HepG2 (cell line): ENCODE measurements at regions not wholly inside any gene's neighbourhood (a gene's known extent, or its start where the extent isn't known, plus 50 kb on each side); places are given as distances from the start of the nearest gene placed in this dataset.

Experiments
- ATAC-seq: fragments of 200-7000 bp; cut with Tn5 transposase; 3 replicates; pipeline ENCODE4 v1.9.1; 2020; ENCODE audit warnings: mild to moderate bottlenecking, moderate library complexity
- BruUV-seq: library from RNA; stranded (reverse); fragments of 400-500 nt; replicated peaks from 2 replicates; lab custom pipeline; 2021; lab: Mats Ljungman, UMichigan
- CTCF ChIA-PET: fragments of 300-600 bp; formaldehyde crosslinking; extraction: SDS; loops from one replicate; lab custom pipeline; 2021; ENCODE audit warnings: low total read pairs, inconsistent platforms, low intra/inter-chr PET ratio; lab: Yijun Ruan, JAX
- POLR2A ChIA-PET: fragments of 350-600 bp; sonication (Branson Sonifier 250); formaldehyde crosslinking; loops from one replicate; lab custom pipeline; 2020; ENCODE audit warnings: antibody characterized with exemption, inconsistent platforms; lab: Yijun Ruan, JAX
- DNase-seq: peaks from one replicate; pipeline ENCODE4 v3.0.0-alpha.2; 2015; ENCODE audit warnings: low spot score
- FAIRE-seq: peaks from 3 replicates; lab custom pipeline; 2011; peaks lifted over from hg19 to GRCh38; lab: Jason Lieb, UNC
- H2AFZ ChIP-seq: one replicate; pipeline ENCODE4 v1.6.1; 2011; ENCODE audit warnings: low read length, inconsistent platforms
- H3K27ac ChIP-seq: fragments of 300-600 bp; 3 replicates; pipeline ENCODE4 v1.8.0; 2011; ENCODE audit warnings: mixed run types, mild to moderate bottlenecking, mixed read lengths, low read length, inconsistent platforms; ENCODE audit not compliant: insufficient read depth; ENCODE audit errors: extremely low read length
- H3K27me3 ChIP-seq, 2 experiments: fragments of 200-600 bp in 1 of 2; 2 replicates in 1 of 2; 3 replicates in 1 of 2; pipeline versions ENCODE4 v1.6.0 to v1.8.0; 2011; ENCODE audit warnings: low read length in 2 of 2, mild to moderate bottlenecking in 2 of 2, moderate library complexity in 2 of 2, inconsistent platforms in 1 of 2; ENCODE audit not compliant: insufficient read depth in 2 of 2, control insufficient read depth in 1 of 2
- H3K36me3 ChIP-seq, 2 experiments: fragments of 200-600 bp in 1 of 2; replicated peaks in 1 of 2; 2 replicates in 1 of 2; 3 replicates in 1 of 2; pipeline versions ENCODE4 v1.5.1 to v1.8.0; 2011; ENCODE audit warnings: low read length in 2 of 2, inconsistent platforms in 1 of 2; ENCODE audit not compliant: insufficient read depth in 2 of 2, control insufficient read depth in 1 of 2
- H3K4me1 ChIP-seq: 2 replicates; pipeline ENCODE4 v1.5.1; 2012; ENCODE audit warnings: low read length, inconsistent platforms; ENCODE audit not compliant: insufficient read depth
- H3K4me2 ChIP-seq: 2 replicates; pipeline ENCODE4 v1.6.0; 2011; ENCODE audit warnings: low read depth, low read length, inconsistent platforms
- H3K4me3 ChIP-seq, 3 experiments: fragments of 200-600 bp in 1 of 3; sonication (generic), shearing (Covaris generic) in 1 of 3; replicated peaks in 1 of 3; 2 replicates each; pipeline ENCODE4 v1.5.1; 2011 to 2016; ENCODE audit warnings: low read length in 3 of 3, inconsistent platforms in 2 of 3, low read depth in 2 of 3, mild to moderate bottlenecking in 2 of 3, control low read depth in 1 of 3, mixed read lengths in 1 of 3; ENCODE audit not compliant: insufficient read depth in 1 of 3
- H3K79me2 ChIP-seq: one replicate; pipeline ENCODE4 v1.6.1; 2011; ENCODE audit warnings: low read length, inconsistent platforms; ENCODE audit not compliant: insufficient read depth
- H3K9ac ChIP-seq: 2 replicates; pipeline ENCODE4 v1.6.0; 2011; ENCODE audit warnings: mild to moderate bottlenecking, low read depth, low read length, inconsistent platforms; ENCODE audit not compliant: insufficient read depth
- H3K9me3 ChIP-seq: 2 replicates; pipeline ENCODE4 v1.5.1; 2012; ENCODE audit warnings: mild to moderate bottlenecking, low read length
- H4K20me1 ChIP-seq: 2 replicates; pipeline ENCODE4 v1.6.0; 2011; ENCODE audit warnings: inconsistent platforms, mild to moderate bottlenecking, low read length, moderate library complexity; ENCODE audit not compliant: insufficient read depth
- ADNP ChIP-seq: sonication (generic); formaldehyde crosslinking; IDR thresholded peaks from 2 replicates; pipeline ENCODE4 v1.4.0; 2020; ENCODE audit warnings: missing genetic modification reagents
- AHDC1 ChIP-seq: sonication (generic); formaldehyde crosslinking; IDR thresholded peaks from 2 replicates; pipeline ENCODE4 v1.5.1; 2020; ENCODE audit warnings: mild to moderate bottlenecking, missing genetic modification reagents, borderline replicate concordance
- ATAD3A ChIP-seq: sonication (generic); formaldehyde crosslinking; IDR thresholded peaks from 2 replicates; pipeline ENCODE4 v1.4.0; 2020; ENCODE audit warnings: missing genetic modification reagents
- CAMTA2 ChIP-seq: sonication (generic); formaldehyde crosslinking; IDR thresholded peaks from 2 replicates; pipeline ENCODE4 v1.4.0; 2020; ENCODE audit warnings: mild to moderate bottlenecking, missing genetic modification reagents, borderline replicate concordance
- ELF3 ChIP-seq: IDR thresholded peaks from 2 replicates; pipeline ENCODE4 v1.6.1; 2016; ENCODE audit warnings: missing genetic modification reagents, missing compliant biosample characterization
- FIP1L1 ChIP-seq: fragments of 200-400 bp; formaldehyde crosslinking; IDR thresholded peaks from 2 replicates; pipeline ENCODE4 v1.6.1; 2018; ENCODE audit warnings: low read depth, mild to moderate bottlenecking, low read length, moderate library complexity, borderline replicate concordance; ENCODE audit not compliant: insufficient read depth
- GABPB1 ChIP-seq: IDR thresholded peaks from 2 replicates; pipeline ENCODE4 v1.6.1; 2016; ENCODE audit warnings: mild to moderate bottlenecking, missing genetic modification reagents, moderate library complexity, missing compliant biosample characterization
- MEIS2 ChIP-seq: sonication (generic); formaldehyde crosslinking; IDR thresholded peaks from 2 replicates; pipeline ENCODE4 v1.9.0; 2021; ENCODE audit warnings: mild to moderate bottlenecking, missing genetic modification reagents
- ONECUT2 ChIP-seq: sonication (generic); formaldehyde crosslinking; IDR thresholded peaks from 2 replicates; pipeline ENCODE4 v1.4.0; 2020; ENCODE audit warnings: missing genetic modification reagents
- RBFOX2 ChIP-seq: fragments of 200-400 bp; formaldehyde crosslinking; IDR thresholded peaks from 2 replicates; pipeline ENCODE4 v1.6.1; 2017; ENCODE audit warnings: low read depth, mild to moderate bottlenecking, low read length
- RFXAP ChIP-seq: sonication (generic); formaldehyde crosslinking; IDR thresholded peaks from 2 replicates; pipeline ENCODE4 v1.4.0; 2020; ENCODE audit warnings: missing genetic modification reagents, borderline replicate concordance
- SETDB1 ChIP-seq: sonication (generic); formaldehyde crosslinking; IDR thresholded peaks from 2 replicates; pipeline ENCODE4 v1.5.1; 2020; ENCODE audit warnings: missing genetic modification reagents, mild to moderate bottlenecking, borderline replicate concordance
- ZNF24 ChIP-seq: fragments of 450-650 bp; IDR thresholded peaks from 2 replicates; pipeline ENCODE4 v1.6.1; 2017; ENCODE audit warnings: antibody characterized with exemption, mild to moderate bottlenecking
- ZNF33A ChIP-seq: sonication (generic); formaldehyde crosslinking; IDR thresholded peaks from 2 replicates; pipeline ENCODE4 v1.5.1; 2020; ENCODE audit warnings: missing genetic modification reagents, mild to moderate bottlenecking, moderate library complexity, borderline replicate concordance
- ZNF564 ChIP-seq: sonication (generic); formaldehyde crosslinking; IDR thresholded peaks from 2 replicates; pipeline ENCODE4 v1.8.1; 2023; ENCODE audit warnings: mild to moderate bottlenecking, missing genetic modification reagents
- ZSCAN9 ChIP-seq: IDR thresholded peaks from 2 replicates; pipeline ENCODE4 v1.6.1; 2016; ENCODE audit warnings: borderline replicate concordance
- WGBS: methylation state at CpG from one replicate; pipeline ENCODE4 v1.1.6; 2017; ENCODE audit warnings: low lambda C conversion rate; 5-methylcytosine and 5-hydroxymethylcytosine counted together
- in situ Hi-C: cut with HindIII; loops from 2 replicates; pipeline ENCODE4 v1.10.0; 2017; ENCODE audit warnings: low pct_unique_long_range_greater_than_20kb; ENCODE audit not compliant: extremely low pct_ligation_motif_present
- intact Hi-C: fragments of 100-400 bp; cut with micrococcal nuclease; formaldehyde crosslinking; loops from one replicate; pipeline ENCODE4 v1.10.0; 2022; ENCODE audit not compliant: unreplicated experiment
- TF ChIP-seq, protein P1 (sequence below): sonication (generic); formaldehyde crosslinking; IDR thresholded peaks from 2 replicates; pipeline ENCODE4 v1.9.0; 2022; ENCODE audit warnings: missing genetic modification reagents, mild to moderate bottlenecking, borderline replicate concordance
- TF ChIP-seq, protein P2 (sequence below): IDR thresholded peaks from 2 replicates; pipeline ENCODE4 v1.6.1; 2016; ENCODE audit warnings: control low read depth

- 38% methylated on average over 2 of the region's 2 CpGs for WGBS
- ChIA-PET CTCF (no interaction called here), POLR2A (no interaction called here)
- Histone ChIP-seq H3K9me3 (no peaks in the 10 kb centered on the region), H3K79me2 (no peaks in the 10 kb centered on the region), H3K27ac (no peak overlapping the region)
- ATAC-seq = no peak
- TF ChIP-seq ADNP (CRISPR knock-in tag) = no peak
- no peak for TF ChIP-seq FIP1L1
- TF ChIP-seq ELF3 (CRISPR knock-in tag) = no peak
- TF ChIP-seq RBFOX2 = no peak
- TF ChIP-seq, protein P1, sequence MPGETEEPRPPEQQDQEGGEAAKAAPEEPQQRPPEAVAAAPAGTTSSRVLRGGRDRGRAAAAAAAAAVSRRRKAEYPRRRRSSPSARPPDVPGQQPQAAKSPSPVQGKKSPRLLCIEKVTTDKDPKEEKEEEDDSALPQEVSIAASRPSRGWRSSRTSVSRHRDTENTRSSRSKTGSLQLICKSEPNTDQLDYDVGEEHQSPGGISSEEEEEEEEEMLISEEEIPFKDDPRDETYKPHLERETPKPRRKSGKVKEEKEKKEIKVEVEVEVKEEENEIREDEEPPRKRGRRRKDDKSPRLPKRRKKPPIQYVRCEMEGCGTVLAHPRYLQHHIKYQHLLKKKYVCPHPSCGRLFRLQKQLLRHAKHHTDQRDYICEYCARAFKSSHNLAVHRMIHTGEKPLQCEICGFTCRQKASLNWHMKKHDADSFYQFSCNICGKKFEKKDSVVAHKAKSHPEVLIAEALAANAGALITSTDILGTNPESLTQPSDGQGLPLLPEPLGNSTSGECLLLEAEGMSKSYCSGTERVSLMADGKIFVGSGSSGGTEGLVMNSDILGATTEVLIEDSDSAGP (CRISPR knock-in tag) = no peak
- TF ChIP-seq GABPB1 (CRISPR knock-in tag) = no peak
- no peak for TF ChIP-seq AHDC1 (CRISPR knock-in tag)
- no peak for TF ChIP-seq ZSCAN9 (CRISPR knock-in tag)
- TF ChIP-seq ZNF24 = no peak
- TF ChIP-seq ATAD3A = no peak
- no peak for TF ChIP-seq RFXAP (CRISPR knock-in tag)
- no peak for TF ChIP-seq ONECUT2 (CRISPR knock-in tag)
- TF ChIP-seq, protein P2, sequence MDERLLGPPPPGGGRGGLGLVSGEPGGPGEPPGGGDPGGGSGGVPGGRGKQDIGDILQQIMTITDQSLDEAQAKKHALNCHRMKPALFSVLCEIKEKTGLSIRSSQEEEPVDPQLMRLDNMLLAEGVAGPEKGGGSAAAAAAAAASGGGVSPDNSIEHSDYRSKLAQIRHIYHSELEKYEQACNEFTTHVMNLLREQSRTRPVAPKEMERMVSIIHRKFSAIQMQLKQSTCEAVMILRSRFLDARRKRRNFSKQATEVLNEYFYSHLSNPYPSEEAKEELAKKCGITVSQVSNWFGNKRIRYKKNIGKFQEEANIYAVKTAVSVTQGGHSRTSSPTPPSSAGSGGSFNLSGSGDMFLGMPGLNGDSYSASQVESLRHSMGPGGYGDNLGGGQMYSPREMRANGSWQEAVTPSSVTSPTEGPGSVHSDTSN (CRISPR knock-in tag) = no peak
- TF ChIP-seq MEIS2 (CRISPR knock-in tag) = no peak
- TF ChIP-seq ZNF564 (CRISPR knock-in tag) = no peak
- no peak for TF ChIP-seq CAMTA2
- no peak for TF ChIP-seq ZNF33A
- TF ChIP-seq SETDB1 (CRISPR knock-in tag) = no peak
- TF ChIP-seq, all 625 proteins: peak for 0
- no peaks in the 10 kb centered on the region for H3K27me3 ChIP-seq
- no peak for DNase-seq
- no peaks in the 10 kb centered on the region for H4K20me1 ChIP-seq
- in situ Hi-C loops (no loop called here), intact Hi-C loops (no loop called here)
- no peaks in the 10 kb centered on the region for H3K36me3 ChIP-seq
- no peak for FAIRE-seq
- no TSS peak for BruUV-seq
- no peaks in the 10 kb centered on the region for H3K4me1 ChIP-seq
- no peak overlapping the region for H3K4me2 ChIP-seq
- no peak overlapping the region for H2AFZ ChIP-seq
- no peak overlapping the region for H3K4me3 ChIP-seq
- no peak overlapping the region for H3K9ac ChIP-seq
These were observed 403.5 kb downstream of the ZSWIM6 start for GRCh38 chr5:61735531-61735930.
